AML-193 (cell line): ENCODE measurements at regions not wholly inside any gene's neighbourhood (a gene's known extent, or its start where the extent isn't known, plus 50 kb on each side); places are given as distances from the start of the nearest gene placed in this dataset.

ENCODE experiments used
- DNase-seq, 2 experiments: peaks; one replicate each; lab custom pipeline; 2025; lab: John Stamatoyannopoulos, UW

DNA sequence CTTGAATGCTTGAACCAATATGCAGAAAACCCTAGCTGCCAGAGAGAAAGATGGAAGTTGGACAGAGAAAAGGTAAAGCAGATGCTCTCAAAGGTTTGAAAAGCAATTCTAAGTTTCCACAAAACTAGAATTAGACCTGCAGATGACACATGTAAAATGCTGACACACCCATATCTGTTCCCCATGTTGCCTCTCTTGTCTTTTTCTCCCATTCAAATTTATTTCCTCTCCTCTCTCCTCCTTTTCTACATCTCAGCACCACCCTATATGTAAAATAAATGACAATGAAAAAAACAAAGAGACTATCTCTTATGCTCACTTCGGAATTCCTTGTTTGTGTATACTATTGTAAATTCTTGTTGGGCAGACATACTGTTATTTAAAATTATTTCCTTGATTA lies 75.5 kb upstream of the PLEKHA5 start:
- no peak for DNase-seq

DNA sequence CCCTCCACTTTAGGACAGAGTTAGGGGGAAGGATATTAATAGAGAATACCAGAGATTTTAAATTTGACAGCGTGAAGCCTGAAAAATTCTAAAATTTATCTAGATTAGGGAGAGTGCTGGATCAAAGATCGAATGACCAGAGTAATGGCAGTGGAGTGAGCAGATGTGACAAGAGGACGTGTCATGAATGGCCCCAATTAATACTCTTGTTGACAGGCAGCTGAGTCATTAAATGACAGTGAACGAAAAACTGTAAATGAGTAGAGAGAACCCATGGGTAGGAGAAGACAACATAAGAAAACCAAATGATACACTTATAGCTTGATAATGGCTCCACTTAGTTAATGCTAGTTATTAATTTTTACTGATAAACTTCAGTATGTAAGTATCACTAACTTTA lies 73.9 kb upstream of the PLEKHA5 start:
- DNase-seq: no peak

DNA sequence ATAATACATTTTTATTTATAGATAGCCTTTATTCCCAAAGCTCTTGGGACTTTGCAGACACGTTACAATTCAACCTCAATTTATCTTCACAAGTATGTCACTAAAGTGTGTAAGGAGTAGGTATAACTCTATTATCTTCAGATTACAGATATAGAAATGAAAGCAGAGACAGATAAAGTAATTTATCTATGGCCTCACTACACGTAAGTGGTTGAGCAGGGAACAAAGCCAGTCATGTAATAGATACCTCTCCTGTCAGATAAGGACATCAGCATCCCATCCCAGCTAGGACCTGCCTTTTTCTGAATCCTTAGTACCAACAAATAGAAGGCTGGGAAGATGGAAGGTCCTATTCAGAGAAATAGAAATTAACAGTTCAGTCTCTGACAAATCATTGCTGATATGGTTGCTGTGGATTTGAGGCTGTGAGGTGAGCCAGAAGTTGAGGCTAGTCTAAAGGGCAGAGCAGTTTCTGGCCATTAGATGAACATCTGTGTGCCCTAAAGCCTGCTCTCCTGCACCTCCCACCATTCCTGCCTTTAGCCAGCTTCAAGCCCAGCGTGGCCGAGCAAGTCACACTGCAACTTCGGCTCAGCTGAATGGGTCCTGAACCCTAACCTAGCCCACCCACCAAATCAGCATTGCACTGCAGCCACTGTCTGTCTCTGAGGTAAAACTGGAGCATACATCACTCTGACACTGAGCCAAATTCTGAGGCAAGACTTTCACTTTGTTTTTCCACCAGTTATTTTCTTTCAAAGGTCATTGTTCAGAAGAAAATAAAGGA lies 71.1 kb upstream of the PLEKHA5 start:
- DNase-seq: no peak

DNA sequence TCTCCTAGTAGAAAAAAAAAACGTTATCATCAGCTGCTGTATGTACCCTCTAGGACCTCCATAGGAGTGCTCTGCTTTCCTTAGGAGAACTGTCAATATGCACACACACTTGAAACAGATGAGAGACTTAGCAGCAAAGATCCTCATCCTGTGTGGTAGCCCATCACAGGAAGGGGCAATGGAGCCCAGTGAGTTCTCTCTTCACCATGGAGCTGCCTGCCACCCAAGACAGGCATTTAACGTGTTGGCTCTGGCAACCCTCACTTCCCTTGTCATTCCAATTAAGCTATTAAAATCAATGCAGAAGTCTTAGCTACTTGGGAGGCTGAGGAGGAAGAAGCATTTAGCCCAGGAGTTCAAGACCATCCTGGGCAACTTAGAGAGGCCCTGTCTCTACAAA lies 64.8 kb upstream of the PLEKHA5 start:
- DNase-seq: no peak

DNA sequence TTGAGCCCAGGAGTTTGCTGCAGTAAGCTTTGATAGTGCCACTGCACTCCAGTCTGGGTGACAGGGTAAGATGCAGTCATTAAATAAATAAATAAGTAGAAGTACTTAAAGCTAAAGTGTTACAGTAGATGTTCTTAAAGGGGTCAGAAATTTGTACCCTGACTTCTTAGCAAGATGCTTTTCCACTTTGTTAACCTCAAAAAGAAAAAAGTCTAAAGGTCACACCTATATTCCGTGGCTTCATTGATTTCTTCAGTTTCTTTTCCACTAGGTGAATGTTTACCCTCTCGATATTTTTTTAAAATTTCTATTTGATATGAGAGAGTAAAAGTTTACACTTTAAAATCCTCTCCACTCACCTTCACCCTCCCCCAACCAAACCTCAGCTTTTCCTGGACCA lies 64.3 kb upstream of the PLEKHA5 start:
- DNase-seq: no peak

DNA sequence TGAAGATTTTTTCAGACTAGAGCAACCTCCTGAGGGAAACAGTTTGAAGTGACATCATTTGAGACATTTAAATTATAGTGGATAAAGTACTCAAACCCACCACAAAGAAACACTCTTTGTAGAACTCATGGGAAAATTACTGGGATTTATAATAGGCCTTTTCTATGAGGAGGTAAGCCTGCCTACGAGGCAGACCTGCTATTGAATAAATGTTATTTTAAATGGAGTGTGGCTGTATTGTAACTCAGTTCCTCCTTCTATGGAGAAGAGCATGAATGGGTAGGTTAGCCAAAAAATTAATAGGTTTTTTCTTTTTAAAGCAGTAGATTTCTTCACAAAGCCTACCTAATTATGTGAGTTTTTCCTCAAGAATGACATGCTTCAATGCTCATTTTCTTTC lies 63.7 kb upstream of the PLEKHA5 start:
- no peak for DNase-seq

DNA sequence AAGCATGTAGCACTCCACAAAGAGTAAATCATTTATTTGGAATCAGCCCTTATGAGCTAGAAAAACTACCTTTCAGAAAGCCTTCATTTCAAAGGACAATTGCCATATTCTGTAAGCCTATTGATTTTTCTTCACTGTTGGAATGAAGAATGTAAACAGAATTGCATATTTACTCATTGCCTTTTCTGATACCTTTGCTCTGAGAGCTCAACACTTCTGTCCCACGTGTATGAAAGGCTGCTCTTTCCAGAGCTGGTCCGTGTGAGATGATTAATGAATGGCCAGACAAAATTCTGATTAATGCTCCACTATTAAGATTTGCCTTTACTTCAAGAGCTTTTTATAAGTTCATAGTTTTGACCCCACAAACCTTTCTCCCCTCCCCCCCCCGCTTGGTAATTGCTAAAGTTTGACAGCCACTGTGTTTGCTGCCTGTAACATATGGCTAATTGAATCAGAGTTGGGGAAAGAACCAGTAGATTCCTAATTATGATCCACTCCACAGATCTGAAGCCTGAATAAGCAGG lies 63.0 kb upstream of the PLEKHA5 start:
- no peak for DNase-seq

DNA sequence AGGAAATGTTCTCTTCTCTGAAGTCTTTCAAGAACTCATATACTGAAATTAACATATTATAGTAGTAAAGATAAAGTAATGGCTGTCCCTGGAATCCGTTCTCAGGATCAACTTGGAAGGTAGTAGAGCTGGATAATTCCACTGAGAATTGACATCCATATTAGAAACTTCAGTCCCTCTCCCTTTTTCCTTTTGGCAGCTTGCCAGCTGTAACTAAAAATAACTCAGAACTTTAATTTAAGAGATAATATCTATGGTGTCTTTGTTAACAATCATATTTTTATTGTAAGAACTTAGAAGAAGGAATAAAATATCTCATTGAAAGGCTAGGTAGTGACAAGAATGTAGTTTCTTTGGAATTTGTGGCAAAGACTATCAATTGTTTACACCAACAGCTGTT lies 61.4 kb upstream of the PLEKHA5 start:
- no peak for DNase-seq

DNA sequence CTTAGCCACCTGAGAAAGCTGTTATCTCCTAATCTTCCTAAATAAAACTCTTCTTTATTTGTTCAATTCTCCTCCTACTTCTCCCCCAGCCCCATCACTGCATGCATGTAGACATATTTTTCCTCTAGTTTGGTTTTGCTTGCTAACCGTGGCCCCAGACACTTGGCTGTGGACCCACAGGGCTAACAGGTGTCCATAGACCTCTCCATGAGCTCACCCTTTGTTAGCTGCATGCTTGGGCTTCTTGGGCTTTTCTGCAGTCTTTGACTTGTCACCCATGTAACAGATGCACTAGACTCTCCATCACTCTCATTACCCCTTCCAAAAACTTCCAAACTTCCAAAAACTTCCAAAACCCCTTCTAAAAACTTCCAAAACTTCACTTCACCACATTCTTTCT lies 59.2 kb upstream of the PLEKHA5 start:
- DNase-seq: no peak

DNA sequence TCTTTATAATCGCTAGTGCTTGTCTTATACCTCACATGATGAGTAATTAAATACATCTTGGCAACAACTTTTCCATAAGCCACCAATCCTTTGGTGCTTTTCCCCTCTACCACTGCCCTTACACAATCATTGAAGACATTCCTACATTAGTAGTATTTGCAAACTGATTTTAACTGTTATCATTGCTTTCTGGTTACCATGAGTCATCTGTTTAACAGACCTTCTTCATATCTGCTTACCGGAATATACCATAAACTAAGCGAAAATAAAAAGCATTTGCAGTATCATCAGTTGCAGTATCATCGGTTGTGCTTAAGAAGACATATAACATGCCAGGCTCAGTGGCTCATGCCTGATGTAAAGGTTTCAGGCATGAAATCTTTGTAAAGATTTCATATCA lies 54.8 kb upstream of the PLEKHA5 start:
- DNase-seq: no peak

DNA sequence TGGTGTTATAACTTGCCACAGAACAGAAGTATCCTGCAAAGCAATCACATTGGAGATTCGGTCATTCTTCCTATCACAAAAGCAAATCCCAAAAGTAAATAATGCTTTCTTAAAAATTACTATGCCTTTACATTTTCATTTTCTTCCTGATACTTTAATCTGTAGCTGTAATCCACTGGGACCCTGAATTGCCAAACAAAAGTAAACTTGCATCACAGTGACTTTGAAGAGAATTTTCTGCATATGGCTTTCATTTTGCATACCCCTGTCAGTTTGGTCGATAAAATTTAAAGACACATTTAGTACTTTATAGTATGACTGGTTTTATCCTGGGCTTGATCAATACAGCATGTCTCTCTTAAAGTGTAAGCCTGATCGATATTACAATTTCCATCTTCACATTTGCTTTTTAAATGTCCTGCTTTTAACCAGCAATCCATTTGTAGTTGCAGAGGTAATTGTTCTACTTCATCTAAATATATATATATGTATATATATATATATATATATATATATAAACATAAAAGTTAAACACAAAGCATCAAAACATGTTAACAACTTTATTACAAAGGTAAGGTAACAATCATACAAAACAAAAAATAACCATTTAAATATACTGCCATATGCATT lies 53.7 kb upstream of the PLEKHA5 start:
- DNase-seq: no peak
